ENCODE measurements at regions not wholly inside any gene's neighbourhood (a gene's known extent, or its start where the extent isn't known, plus 50 kb on each side); places are given as distances from the start of the nearest gene placed in this dataset.

DNA sequence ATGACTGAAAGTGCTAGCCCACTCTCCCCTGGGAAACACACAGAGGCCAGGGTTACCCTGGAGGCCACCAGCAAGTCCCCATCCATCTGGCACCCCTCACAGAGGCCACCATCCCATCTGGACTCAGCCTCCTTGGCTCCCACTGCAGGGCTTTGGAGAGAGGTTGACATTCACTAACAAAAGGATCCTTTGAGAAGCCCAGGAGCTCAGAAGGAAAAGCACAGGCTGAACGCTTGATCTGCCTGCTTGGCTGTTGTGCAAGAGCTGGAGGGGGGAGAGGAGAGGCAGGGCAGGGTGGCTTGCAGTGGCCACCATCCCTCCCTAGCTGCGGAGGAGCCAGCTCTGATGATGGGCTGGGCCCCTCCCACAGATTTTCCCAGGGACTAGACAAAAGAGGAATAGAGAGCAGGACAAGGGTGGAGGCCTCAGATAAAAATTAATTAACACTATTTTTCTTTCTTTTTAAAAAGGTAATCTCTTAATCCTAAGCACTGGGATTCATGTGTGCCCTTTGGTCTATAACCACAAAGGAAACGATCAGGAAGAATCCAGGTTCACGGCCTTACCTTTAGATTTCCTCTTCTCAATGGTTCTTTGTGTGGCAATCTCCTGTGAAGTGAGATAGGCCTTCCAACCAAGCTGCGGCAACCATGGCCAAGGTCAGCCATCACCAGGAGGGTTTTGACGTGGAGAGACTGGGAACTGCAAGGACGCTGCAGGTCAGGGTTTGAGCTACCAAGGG is 154.7 kb downstream of the BARX2 start:
- intact Hi-C loops (cut with DNase I; ENCODE audit: low total_unique reads): no loop called here
- no peaks in the 10 kb centered on the region for H3K27me3 ChIP-seq
- TF ChIP-seq, protein P1, sequence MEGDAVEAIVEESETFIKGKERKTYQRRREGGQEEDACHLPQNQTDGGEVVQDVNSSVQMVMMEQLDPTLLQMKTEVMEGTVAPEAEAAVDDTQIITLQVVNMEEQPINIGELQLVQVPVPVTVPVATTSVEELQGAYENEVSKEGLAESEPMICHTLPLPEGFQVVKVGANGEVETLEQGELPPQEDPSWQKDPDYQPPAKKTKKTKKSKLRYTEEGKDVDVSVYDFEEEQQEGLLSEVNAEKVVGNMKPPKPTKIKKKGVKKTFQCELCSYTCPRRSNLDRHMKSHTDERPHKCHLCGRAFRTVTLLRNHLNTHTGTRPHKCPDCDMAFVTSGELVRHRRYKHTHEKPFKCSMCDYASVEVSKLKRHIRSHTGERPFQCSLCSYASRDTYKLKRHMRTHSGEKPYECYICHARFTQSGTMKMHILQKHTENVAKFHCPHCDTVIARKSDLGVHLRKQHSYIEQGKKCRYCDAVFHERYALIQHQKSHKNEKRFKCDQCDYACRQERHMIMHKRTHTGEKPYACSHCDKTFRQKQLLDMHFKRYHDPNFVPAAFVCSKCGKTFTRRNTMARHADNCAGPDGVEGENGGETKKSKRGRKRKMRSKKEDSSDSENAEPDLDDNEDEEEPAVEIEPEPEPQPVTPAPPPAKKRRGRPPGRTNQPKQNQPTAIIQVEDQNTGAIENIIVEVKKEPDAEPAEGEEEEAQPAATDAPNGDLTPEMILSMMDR (IDR thresholded peaks at IDR 0.05): no peak
- TF ChIP-seq POLR2A (IDR thresholded peaks at IDR 0.05) (no peak), POLR2AphosphoS5 (IDR thresholded peaks at IDR 0.05) (no peak), EP300 (IDR thresholded peaks at IDR 0.05) (no peak)
- H3K4me3 ChIP-seq: no peak overlapping the region
- DNase-seq: peak in 1 of 2 donors; percentile 41
- H3K4me1 ChIP-seq: no peaks in the 10 kb centered on the region
- 38 to 47% (median 42%) methylated on average over 7 of the region's 7 CpGs for WGBS, 5 donors
- H3K9me3 ChIP-seq: peaks cover 0 to 12% (median 0%) of the 10 kb centered on the region in 4 donors
- no peaks in the 10 kb centered on the region for H3K36me3 ChIP-seq
- no peak overlapping the region for H3K27ac ChIP-seq

DNA sequence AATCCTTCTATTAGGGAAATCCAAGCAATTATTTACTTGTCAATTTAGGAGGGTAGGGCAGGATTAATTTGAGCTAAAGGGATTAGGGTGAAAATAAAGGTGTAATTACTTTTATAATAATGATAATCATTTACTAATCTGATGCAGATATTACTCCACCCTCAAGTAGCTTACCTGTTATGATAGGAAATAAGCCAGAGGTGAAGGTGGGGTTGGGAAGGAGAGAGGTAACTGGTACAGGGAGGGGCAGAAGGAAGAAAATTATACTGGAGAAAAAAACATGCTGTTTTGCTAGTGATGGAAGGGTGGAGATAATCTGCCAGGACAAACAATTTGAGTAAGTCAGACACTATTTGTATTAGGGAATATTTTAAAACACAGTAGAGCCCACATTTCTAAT is 157.7 kb downstream of the BARX2 start:
- Histone ChIP-seq H3K27ac (no peak overlapping the region), H3K4me1 (no peaks in the 10 kb centered on the region), H3K9me3 (peaks cover 0 to 35% (median 3%) of the 10 kb centered on the region in 4 donors), H3K36me3 (no peaks in the 10 kb centered on the region), H3K4me3 (no peak overlapping the region), H3K27me3 (no peaks in the 10 kb centered on the region)
- no peak for DNase-seq
- TF ChIP-seq, protein P1 (IDR thresholded peaks at IDR 0.05): no peak
- TF ChIP-seq POLR2A (IDR thresholded peaks at IDR 0.05): no peak
- no peak for TF ChIP-seq EP300 (IDR thresholded peaks at IDR 0.05)
- TF ChIP-seq POLR2AphosphoS5 (IDR thresholded peaks at IDR 0.05): no peak
- intact Hi-C loops (cut with DNase I; ENCODE audit: low total_unique reads): no loop called here

GRCh38 chr11:129536338-129536737 is 160.7 kb downstream of the BARX2 start:
- Histone ChIP-seq H3K27me3 (no peaks in the 10 kb centered on the region), H3K36me3 (no peaks in the 10 kb centered on the region), H3K4me1 (no peaks in the 10 kb centered on the region), H3K4me3 (no peak overlapping the region), H3K9me3 (peaks cover 0 to 51% (median 6%) of the 10 kb centered on the region in 4 donors), H3K27ac (no peak overlapping the region)
- no peak for DNase-seq
- WGBS, 5 donors: 50 to 63% (median 58%) methylated on average over 1 of the region's 1 CpG
- no peak for TF ChIP-seq POLR2A (IDR thresholded peaks at IDR 0.05)
- intact Hi-C loops (cut with DNase I; ENCODE audit: low total_unique reads): no loop called here

- H3K4me1 ChIP-seq: no peaks in the 10 kb centered on the region
- no peak overlapping the region for H3K27ac ChIP-seq
- no peak for DNase-seq
- no peak overlapping the region for H3K4me3 ChIP-seq
- WGBS, 5 donors: 56 to 77% (median 71%) methylated on average over 2 of the region's 2 CpGs
- no peaks in the 10 kb centered on the region for H3K36me3 ChIP-seq
- H3K9me3 ChIP-seq: peaks cover 0 to 51% (median 6%) of the 10 kb centered on the region in 4 donors
- TF ChIP-seq POLR2A (IDR thresholded peaks at IDR 0.05) (no peak), POLR2AphosphoS5 (IDR thresholded peaks at IDR 0.05) (no peak), EP300 (IDR thresholded peaks at IDR 0.05) (no peak)
- TF ChIP-seq, protein P1 (IDR thresholded peaks at IDR 0.05): no peak
- H3K27me3 ChIP-seq: no peaks in the 10 kb centered on the region
- intact Hi-C loops (cut with DNase I; ENCODE audit: low total_unique reads): no loop called here
These were observed 162.7 kb downstream of the BARX2 start for GRCh38 chr11:129538323-129538722.

Measured in stomach (tissue), 8 donors.